GM12873 (cell line): ENCODE measurements at regions not wholly inside any gene's neighbourhood (a gene's known extent, or its start where the extent isn't known, plus 50 kb on each side); places are given as distances from the start of the nearest gene placed in this dataset.

Experiments
- CTCF ChIP-seq: IDR thresholded peaks from 2 replicates; pipeline ENCODE4 v1.5.1; 2012; ENCODE audit warnings: low read depth, mild to moderate bottlenecking, moderate library complexity, low read length, control low read depth; ENCODE audit not compliant: insufficient read depth; ENCODE audit errors: missing control alignments

DNA sequence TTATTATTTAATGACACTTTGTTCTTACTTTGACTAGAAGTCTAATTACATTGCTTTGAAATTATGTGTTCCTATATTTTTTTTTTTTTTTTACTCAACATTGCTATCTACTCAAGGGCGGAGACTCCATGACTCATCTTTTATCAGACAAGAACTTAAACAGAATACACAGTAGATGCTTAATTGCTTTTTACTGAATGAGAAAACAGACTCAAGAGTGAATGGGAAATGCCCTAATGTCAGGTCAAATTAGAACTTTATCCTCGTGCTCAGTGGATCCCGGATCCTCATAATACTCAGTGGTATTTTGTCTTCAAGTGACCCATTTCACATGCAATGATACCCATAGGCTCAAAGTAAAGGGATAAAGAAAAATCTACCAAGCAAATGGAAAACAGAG, 954.5 kb upstream of the IGFBP7 start:
- TF ChIP-seq CTCF, result no peak

DNA sequence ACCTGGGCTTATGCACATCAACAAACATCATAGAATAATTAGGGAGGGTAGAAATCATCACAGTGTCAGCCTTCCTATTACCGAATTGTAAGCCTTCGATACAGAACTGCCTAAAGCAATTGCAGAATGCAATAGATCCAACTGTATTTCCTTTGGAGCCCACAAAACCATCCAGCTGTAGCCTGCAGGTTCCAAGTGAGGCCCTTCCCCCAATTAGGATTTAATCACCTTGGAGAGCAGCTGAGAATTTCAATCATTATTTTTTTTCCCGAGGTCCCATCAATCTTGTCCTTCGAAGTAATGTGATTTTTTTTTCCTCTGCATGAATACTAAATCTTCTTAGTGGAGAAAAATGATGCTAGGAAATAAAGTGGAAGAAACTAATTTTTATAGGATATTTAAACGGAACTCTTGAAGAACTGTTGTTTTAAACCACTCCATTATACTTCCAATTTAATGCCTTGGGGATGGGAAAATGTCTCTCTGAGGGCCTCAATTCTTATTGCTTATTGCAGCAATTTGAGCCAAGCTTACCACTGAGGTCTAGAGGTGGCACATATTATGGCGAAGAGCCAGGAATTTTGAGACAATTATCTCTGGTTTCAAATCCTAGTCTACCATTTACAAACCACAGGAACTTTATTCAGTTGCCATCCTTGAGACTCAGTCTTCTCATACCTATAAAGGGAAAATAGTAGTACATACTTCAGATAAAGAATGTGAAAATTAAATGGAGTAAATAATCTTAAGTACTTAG, 953.4 kb upstream of the IGFBP7 start:
- no peak for TF ChIP-seq CTCF

DNA sequence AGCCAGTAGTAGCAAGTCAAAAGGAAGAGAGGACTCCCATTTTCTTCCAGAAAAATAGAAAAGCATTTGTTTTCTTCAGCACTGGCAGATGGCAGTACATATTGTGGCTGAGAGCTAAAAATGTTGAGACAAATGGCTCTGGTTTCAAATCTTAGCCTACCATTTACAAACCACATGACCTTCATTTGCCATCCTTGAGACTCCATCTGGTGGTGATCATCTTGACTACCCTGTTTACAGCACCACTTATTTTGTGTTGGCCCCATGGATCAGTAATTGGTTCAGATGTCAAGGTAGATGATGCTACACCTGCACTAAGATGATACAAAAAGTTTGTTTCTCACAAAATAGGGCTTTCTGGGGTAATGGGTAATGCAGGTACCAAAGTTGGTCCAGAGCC, 951.8 kb upstream of the IGFBP7 start:
- TF ChIP-seq CTCF, result peak; percentile 7

DNA sequence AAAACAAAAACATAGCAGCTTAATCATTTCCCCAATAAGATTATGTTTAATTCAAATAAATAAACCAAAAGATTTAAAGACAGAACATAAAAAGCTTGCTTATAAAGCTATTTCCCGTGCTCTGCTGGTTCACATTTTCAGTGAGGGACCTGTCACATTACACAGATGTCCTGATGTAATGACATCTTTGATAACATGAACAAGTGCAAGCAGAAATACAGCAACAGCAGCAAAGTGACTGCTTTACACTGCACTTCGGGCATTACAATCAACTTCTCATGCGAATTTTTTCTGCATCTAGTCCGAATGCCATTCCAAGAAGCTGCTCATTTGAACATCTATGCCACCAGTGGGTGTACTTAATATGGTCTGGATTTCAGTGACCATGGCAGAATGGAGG, 940.3 kb upstream of the IGFBP7 start:
- TF ChIP-seq CTCF, result no peak

GRCh38 chr4:58048491-58048890, 938.3 kb upstream of the IGFBP7 start:
- no peak for TF ChIP-seq CTCF

GRCh38 chr4:58042176-58042575, 932.0 kb upstream of the IGFBP7 start:
- no peak for TF ChIP-seq CTCF

GRCh38 chr4:57993944-57994343, 883.8 kb upstream of the IGFBP7 start:
- no peak for TF ChIP-seq CTCF
